OCI-LY1 (cell line): ENCODE measurements at regions not wholly inside any gene's neighbourhood (a gene's known extent, or its start where the extent isn't known, plus 50 kb on each side); places are given as distances from the start of the nearest gene placed in this dataset.

Source experiments
- CTCF ChIP-seq: fragments of 200-600 bp; sonication (generic), shearing (Covaris generic); IDR thresholded peaks from 2 replicates; pipeline ENCODE4 v1.5.1; 2017; ENCODE audit warnings: mild to moderate bottlenecking, antibody characterized with exemption, low read length, moderate library complexity, mixed read lengths
- EZH2 ChIP-seq: fragments of 200-600 bp; sonication (generic), shearing (Covaris generic); IDR thresholded peaks from 2 replicates; pipeline ENCODE4 v1.8.0; 2017; ENCODE audit warnings: borderline replicate concordance, mixed run types, mild to moderate bottlenecking, antibody characterized with exemption, low read length, moderate library complexity, mixed read lengths

DNA sequence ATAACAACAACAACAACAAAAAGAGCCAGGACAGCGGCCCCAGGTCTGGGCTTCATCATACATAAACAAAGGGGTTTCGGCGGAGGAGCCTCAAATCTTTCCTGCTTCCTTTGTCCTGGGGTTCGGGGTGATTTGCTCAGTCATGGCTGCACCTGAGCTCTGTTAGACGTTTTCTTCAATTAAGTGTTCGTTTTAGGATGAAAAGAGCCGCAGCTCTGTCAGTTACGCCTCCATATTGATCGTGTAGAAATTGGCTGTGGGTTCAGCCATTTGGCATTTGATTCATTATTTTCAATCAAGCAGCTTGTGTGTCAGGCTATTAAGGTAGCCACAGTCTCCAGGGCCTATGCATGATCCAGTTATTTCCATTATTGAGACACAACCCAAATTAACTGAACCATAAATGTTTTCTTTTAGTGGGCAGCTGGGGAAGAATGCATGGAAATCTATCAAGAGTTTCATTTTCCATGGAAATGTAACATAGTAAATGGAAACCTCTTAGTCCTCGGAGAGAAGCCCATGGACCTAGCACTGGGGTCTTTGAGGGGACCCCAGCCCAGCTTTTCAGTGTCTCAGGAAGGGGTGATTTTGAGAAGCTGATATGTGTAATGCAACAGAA is 370.0 kb upstream of the C1orf174 start:
- TF ChIP-seq CTCF (no peak), EZH2 (no peak)
